Thyroid gland (tissue), 4 donors: ENCODE measurements at regions not wholly inside any gene's neighbourhood (a gene's known extent, or its start where the extent isn't known, plus 50 kb on each side); places are given as distances from the start of the nearest gene placed in this dataset.

Experiments used
- CTCF ChIP-seq, 6 experiments: fragments of 200-600 bp in 3 of 6; fragments of 450-650 bp in 3 of 6; sonication (generic) in 3 of 6; IDR thresholded peaks; one replicate each; pipeline ENCODE4 v1.5.1; 2016 to 2019; ENCODE audit warnings: antibody characterized with exemption in 6 of 6, mild to moderate bottlenecking in 2 of 6, inconsistent platforms in 1 of 6, moderate library complexity in 1 of 6
- POLR2A ChIP-seq, 2 donors: fragments of 450-650 bp; IDR thresholded peaks; one replicate each; pipeline ENCODE4 v1.6.1; 2017; ENCODE audit warnings: antibody characterized with exemption in 2 of 2, mild to moderate bottlenecking in 2 of 2, moderate library complexity in 1 of 2

DNA sequence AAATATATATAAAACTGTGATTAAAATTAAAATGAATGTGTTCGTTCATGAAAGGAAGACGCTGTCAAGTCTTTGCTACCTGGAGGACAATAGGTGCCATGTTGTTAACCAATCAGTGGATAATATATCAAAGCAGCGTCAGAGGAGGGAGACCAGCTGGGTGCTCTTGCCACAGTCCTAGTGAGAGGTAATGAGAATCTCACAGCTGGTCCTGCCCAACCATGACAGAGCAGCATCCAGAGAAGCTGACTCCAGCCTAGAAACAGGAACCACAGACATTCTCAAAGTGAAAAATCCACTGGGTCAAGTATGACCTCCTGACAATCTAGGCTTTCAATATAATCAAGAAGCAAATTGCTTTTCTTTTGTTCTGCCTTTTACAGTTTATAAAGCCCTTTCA is 94.5 kb upstream of the LRFN2 start:
- TF ChIP-seq POLR2A (IDR thresholded peaks at IDR 0.05): no peak
- no peak for TF ChIP-seq CTCF (IDR thresholded peaks at IDR 0.05)
